Gastroesophageal sphincter (tissue), 4 donors: ENCODE measurements at regions not wholly inside any gene's neighbourhood (a gene's known extent, or its start where the extent isn't known, plus 50 kb on each side); places are given as distances from the start of the nearest gene placed in this dataset.

Source experiments
- ATAC-seq: fragments of 150-250 bp; one replicate; pipeline ENCODE4 v1.9.1; 2016; ENCODE audit warnings: mild to moderate bottlenecking, moderate library complexity
- H3K27ac ChIP-seq, 4 donors: fragments of 200-600 bp; sonication (generic) in 3 of 4; 1 replicate in 3 of 4; 2 replicates in 1 of 4; pipeline ENCODE4 v1.5.1; 2016 to 2019
- H3K27me3 ChIP-seq: fragments of 200-600 bp; sonication (generic); one replicate; pipeline ENCODE4 v1.5.1; 2019
- H3K36me3 ChIP-seq, 2 donors: fragments of 200-600 bp; sonication (generic); one replicate each; pipeline ENCODE4 v1.5.1; 2019; ENCODE audit warnings: control low read depth in 1 of 2
- H3K4me1 ChIP-seq, 3 donors: fragments of 200-600 bp; sonication (generic); 1 replicate in 2 of 3; 2 replicates in 1 of 3; pipeline ENCODE4 v1.5.1; 2016 to 2019; ENCODE audit warnings: control low read depth in 2 of 3
- H3K4me3 ChIP-seq, 2 donors: fragments of 200-600 bp; sonication (generic); one replicate each; pipeline ENCODE4 v1.5.1; 2019; ENCODE audit warnings: mild to moderate bottlenecking in 1 of 2, moderate library complexity in 1 of 2
- H3K9me3 ChIP-seq, 3 donors: fragments of 200-600 bp; sonication (generic); one replicate each; pipeline ENCODE4 v1.5.1; 2017 to 2019; ENCODE audit warnings: control low read depth in 2 of 3
- CTCF ChIP-seq, 4 experiments: fragments of 200-600 bp in 2 of 4; fragments of 450-650 bp in 2 of 4; sonication (generic) in 1 of 4; IDR thresholded peaks; one replicate each; pipeline ENCODE4 v1.5.1; 2017 to 2019; ENCODE audit warnings: antibody characterized with exemption in 4 of 4, mild to moderate bottlenecking in 2 of 4, moderate library complexity in 2 of 4
- EP300 ChIP-seq: sonication (generic); formaldehyde crosslinking; IDR thresholded peaks from one replicate; pipeline ENCODE4 v1.6.1; 2017; ENCODE audit warnings: antibody characterized with exemption, mild to moderate bottlenecking
- POLR2A ChIP-seq, 2 donors: fragments of 450-650 bp; IDR thresholded peaks; one replicate each; pipeline ENCODE4 v1.6.1; 2017; ENCODE audit warnings: antibody characterized with exemption in 2 of 2, mild to moderate bottlenecking in 2 of 2, moderate library complexity in 1 of 2
- POLR2AphosphoS5 ChIP-seq: sonication (generic); formaldehyde crosslinking; IDR thresholded peaks from one replicate; pipeline ENCODE4 v1.6.1; 2017; ENCODE audit warnings: antibody characterized with exemption
- WGBS, 2 donors: methylation state at CpG; one replicate each; pipeline ENCODE4 v1.1.5; 2018; ENCODE audit warnings: low coverage in 1 of 2; 5-methylcytosine and 5-hydroxymethylcytosine counted together

- ATAC-seq: no peak
- H3K36me3 ChIP-seq: no peaks in the 10 kb centered on the region
- no peak overlapping the region for H3K27ac ChIP-seq
- TF ChIP-seq POLR2A (IDR thresholded peaks at IDR 0.05) (no peak), POLR2AphosphoS5 (no peak), EP300 (no peak), CTCF (IDR thresholded peaks at IDR 0.05) (no peak)
- no peaks in the 10 kb centered on the region for H3K27me3 ChIP-seq
- H3K4me1 ChIP-seq: no peaks in the 10 kb centered on the region
- 79% methylated on average over 2 of the region's 7 CpGs; no CpG with 5 or more reads in 1 of the 2 donors for WGBS, 2 donors
- no peaks in the 10 kb centered on the region for H3K9me3 ChIP-seq
- H3K4me3 ChIP-seq: no peak overlapping the region
Measured at GRCh38 chrX:150201391-150201790, 161.7 kb upstream of the MAMLD1 start.

GRCh38 chrX:150201841-150202240 lies 161.3 kb upstream of the MAMLD1 start:
- Histone ChIP-seq H3K27ac (no peak overlapping the region), H3K4me3 (no peak overlapping the region), H3K27me3 (no peaks in the 10 kb centered on the region), H3K9me3 (no peaks in the 10 kb centered on the region), H3K4me1 (no peaks in the 10 kb centered on the region), H3K36me3 (no peaks in the 10 kb centered on the region)
- TF ChIP-seq POLR2A (IDR thresholded peaks at IDR 0.05) (no peak), EP300 (no peak)
- WGBS, 2 donors: 68% methylated on average over 3 of the region's 3 CpGs; no CpG with 5 or more reads in 1 of the 2 donors
- ATAC-seq: no peak

GRCh38 chrX:150202641-150203247 lies 160.4 kb upstream of the MAMLD1 start:
- Histone ChIP-seq H3K27me3 (no peaks in the 10 kb centered on the region), H3K4me1 (no peaks in the 10 kb centered on the region), H3K27ac (no peak overlapping the region), H3K9me3 (no peaks in the 10 kb centered on the region), H3K36me3 (no peaks in the 10 kb centered on the region), H3K4me3 (no peak overlapping the region)
- TF ChIP-seq POLR2AphosphoS5 (no peak), CTCF (IDR thresholded peaks at IDR 0.05) (no peak), POLR2A (IDR thresholded peaks at IDR 0.05) (no peak), EP300 (no peak)
- ATAC-seq: peak; percentile 36
- WGBS, 2 donors: 71% methylated on average over 7 of the region's 11 CpGs; no CpG with 5 or more reads in 1 of the 2 donors

- TF ChIP-seq POLR2AphosphoS5: no peak
- TF ChIP-seq POLR2A (IDR thresholded peaks at IDR 0.05): no peak
- no peak for ATAC-seq
- WGBS, 2 donors: 100% methylated on average over 1 to 2 of the region's 2 CpGs
Measured at GRCh38 chrX:150203248-150203645, 159.9 kb upstream of the MAMLD1 start.

GRCh38 chrX:150205011-150205410 lies 158.1 kb upstream of the MAMLD1 start:
- WGBS, 2 donors: 67% methylated on average over 2 of the region's 2 CpGs; no CpG with 5 or more reads in 1 of the 2 donors
- Histone ChIP-seq H3K9me3 (no peaks in the 10 kb centered on the region), H3K4me1 (no peaks in the 10 kb centered on the region), H3K4me3 (no peak overlapping the region), H3K27me3 (no peaks in the 10 kb centered on the region), H3K27ac (no peak overlapping the region), H3K36me3 (no peaks in the 10 kb centered on the region)
- ATAC-seq: no peak
- TF ChIP-seq POLR2A (IDR thresholded peaks at IDR 0.05) (no peak), POLR2AphosphoS5 (peak; percentile 72)

More at GRCh38 chrX:150203248-150203645, 159.9 kb upstream of the MAMLD1 start:
- Histone ChIP-seq H3K27ac (no peak overlapping the region), H3K36me3 (no peaks in the 10 kb centered on the region), H3K4me1 (no peaks in the 10 kb centered on the region), H3K4me3 (no peak overlapping the region), H3K9me3 (no peaks in the 10 kb centered on the region), H3K27me3 (no peaks in the 10 kb centered on the region)

GRCh38 chrX:150207733-150208132 lies 155.4 kb upstream of the MAMLD1 start:
- Histone ChIP-seq H3K4me1 (peaks cover 0 to 2% (median 0%) of the 10 kb centered on the region in 3 donors), H3K4me3 (no peak overlapping the region), H3K36me3 (no peaks in the 10 kb centered on the region), H3K27ac (no peak overlapping the region), H3K27me3 (no peaks in the 10 kb centered on the region), H3K9me3 (no peaks in the 10 kb centered on the region)
- no peak for ATAC-seq
- TF ChIP-seq POLR2AphosphoS5 (no peak), CTCF (IDR thresholded peaks at IDR 0.05) (no peak), EP300 (no peak)
- WGBS, 2 donors: no CpG with 5 or more reads among the region's 1 CpG
